HG02759 (cell line): ENCODE measurements at regions not wholly inside any gene's neighbourhood (a gene's known extent, or its start where the extent isn't known, plus 50 kb on each side); places are given as distances from the start of the nearest gene placed in this dataset.
A peak's percentile ranks its signal among the peaks of the same experiment; 100 is the strongest.

Experiments used
- ATAC-seq: cut with Tn5 transposase; IDR thresholded peaks from one replicate; pipeline ENCODE4 v1.9.1; 2021; ENCODE audit warnings: mild to moderate bottlenecking, moderate library complexity; ENCODE audit not compliant: unreplicated experiment

DNA sequence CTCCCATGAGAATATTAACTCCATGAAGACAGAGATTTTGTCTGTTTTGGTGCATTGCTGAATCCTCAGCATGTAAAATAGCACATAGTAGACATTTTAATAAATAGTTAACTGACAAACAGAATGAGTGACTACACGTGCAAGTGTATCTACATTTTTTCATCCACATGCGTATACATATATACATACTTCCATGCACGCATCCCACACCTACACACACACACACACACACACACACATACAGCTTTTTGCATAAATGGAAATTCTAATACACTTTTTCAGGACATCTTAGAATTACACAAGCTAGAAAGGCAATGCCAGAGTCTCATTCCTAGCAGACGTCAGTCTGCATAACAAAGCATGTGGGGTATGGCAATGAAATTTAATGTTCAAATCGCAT is 139.7 kb upstream of the LRFN2 start:
- ATAC-seq, result no peak

DNA sequence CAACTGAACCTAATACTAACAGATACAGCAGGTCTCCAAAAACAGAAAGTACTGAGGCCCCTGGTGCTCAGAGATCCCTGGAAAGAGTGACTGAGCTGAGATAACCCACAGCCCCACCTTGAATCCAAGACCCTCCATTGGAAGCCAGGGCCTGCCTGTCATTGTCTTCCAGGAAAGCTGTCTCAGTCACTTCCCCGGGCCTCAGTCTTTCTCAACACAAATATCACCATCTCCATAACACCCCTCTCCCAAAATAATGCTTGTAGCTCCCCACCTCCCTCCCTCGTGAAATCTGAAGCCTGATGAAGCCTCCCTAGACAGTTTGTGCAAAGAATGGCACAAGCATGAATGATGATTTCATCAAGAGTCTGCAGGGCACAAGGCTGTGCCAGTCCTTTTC is 138.2 kb upstream of the LRFN2 start:
- ATAC-seq, result no peak

DNA sequence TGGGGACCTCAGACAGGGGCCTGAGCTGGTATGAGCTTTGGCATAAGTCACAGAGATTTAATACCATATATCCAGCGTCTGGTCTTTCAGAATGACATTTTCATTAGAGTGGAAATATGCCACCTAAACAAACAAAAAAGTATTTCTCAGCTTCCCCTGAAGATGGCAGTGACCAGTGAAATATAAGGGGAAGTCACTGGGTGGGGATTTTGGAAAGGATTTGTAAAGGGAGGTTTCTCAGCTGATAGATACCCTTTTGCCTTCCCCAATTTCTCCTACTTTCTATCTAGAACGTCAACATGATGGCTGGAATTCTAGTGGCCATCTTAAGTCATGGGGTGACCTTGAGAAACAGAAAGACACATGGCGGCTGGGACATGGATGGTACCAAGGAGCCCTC is 137.7 kb upstream of the LRFN2 start:
- no peak for ATAC-seq

DNA sequence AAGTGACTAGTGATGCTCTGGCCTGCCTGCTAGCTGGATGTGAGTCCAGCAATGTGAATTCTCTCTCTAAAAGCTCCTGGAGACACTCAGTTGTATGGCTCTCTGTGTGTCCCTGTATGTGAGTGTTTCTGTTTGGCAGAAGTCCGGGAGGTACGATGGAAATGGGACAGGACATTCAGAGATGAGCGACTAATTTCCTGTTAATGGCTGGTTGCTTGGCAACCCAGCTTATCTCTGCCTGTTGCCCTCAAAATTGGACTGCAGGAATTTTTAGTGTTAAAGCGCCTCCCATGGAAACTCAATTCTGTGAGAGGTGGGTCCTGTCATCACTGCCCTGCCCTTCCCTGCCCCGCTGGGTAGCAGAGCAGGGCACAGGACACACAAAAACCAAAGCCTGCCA is 136.8 kb upstream of the LRFN2 start:
- no peak for ATAC-seq

DNA sequence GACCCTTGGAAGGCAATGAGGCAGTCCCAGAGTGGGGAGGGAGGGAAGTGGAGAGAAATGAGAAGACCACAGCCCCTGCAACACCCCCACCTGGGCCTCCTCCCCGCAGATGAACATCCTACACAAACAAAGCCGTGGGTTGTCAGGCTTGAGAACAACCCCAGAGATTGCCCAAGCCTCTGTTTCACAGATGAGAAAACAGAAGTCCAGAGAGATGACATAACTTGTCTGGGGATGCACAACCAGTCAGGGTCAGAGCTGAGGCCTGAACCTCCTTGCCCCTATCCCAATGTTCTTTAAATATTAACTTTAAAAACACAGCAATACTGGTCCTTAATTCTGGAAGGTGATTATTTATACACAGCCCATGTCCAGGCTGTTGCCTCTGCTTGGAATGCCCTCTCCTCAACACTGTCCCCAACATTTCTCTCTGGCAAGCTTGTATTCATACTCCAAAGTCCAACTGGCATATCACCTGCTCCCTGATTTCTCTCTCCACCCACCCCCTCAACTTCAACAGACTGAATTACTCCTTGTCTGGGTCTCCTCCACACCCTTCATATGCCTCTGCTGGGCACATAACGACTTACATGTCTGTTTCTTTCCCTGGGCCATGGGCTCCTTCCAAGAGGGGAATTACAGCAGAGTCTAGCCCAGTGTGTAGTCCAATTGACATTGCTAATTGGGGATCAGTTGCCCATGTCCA is 135.5 kb upstream of the LRFN2 start:
- ATAC-seq, result no peak

DNA sequence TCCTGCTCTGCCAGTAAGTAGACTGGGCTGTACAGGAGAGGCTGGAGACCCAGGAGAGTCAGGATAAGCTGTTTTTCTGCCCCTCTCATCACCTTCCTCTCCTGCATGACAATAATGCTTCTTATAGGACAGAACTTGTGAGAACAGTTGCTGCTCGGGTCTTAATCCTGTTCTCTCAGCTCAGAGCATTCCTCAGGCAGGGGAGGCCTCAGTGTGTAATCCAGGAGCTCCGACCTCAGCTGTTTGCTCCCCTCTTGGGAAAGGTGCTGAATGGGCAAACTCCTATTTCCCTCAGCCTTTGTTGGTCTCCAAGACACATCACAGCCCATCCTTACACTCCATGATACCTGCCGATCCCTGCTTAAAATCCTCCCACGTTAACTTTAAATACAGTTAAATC is 134.9 kb upstream of the LRFN2 start:
- no peak for ATAC-seq

DNA sequence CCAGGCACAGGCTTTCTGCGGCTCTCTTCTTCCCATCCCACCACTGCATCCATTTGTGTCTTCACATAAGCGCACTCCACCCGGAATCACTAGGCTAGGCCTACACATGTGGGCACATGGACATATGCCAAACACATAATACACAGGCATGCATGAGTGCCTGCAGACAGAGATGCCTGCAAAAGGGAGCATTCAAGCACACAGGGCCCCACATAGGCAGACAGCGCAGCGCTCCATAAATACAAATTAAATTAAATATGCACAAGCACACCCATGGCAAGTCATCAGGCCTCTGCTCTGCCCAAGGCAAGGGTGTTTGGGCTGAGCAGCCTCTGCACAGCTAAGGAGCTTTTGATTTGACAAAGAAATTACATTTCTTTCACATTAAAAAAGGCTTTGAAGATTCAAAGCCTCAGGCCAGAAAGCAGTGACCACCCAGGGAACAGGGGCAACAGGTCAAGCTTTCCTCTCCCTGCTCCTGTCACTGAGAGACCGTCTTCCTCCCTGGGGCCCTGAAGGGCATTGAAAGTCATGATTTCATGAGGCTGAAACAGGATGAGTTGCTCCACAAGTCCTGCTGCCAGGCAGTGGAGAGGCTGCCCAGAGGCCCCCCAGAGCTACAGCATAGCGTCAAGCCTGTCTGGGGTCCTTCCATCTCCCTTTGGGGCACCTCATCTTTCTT is 134.2 kb upstream of the LRFN2 start:
- ATAC-seq, result no peak

DNA sequence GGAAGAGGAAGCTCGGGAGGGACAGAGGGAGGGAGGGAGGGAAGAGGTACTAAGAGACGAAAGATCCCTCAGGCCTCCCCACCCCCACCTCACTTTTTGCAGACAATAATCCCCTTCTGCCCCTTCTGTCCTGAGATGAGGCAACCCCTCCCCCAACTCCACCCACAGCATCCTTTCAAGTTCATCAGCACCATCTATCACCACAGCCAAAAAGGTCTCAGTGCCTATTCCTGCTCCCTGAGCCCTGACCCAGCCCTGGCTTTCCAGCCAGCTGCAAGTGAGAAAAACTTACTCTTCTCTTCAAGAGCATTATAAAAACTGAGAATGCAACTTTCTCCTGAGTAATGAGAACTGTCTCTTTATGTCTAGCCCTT is 133.2 kb upstream of the LRFN2 start:
- no peak for ATAC-seq

DNA sequence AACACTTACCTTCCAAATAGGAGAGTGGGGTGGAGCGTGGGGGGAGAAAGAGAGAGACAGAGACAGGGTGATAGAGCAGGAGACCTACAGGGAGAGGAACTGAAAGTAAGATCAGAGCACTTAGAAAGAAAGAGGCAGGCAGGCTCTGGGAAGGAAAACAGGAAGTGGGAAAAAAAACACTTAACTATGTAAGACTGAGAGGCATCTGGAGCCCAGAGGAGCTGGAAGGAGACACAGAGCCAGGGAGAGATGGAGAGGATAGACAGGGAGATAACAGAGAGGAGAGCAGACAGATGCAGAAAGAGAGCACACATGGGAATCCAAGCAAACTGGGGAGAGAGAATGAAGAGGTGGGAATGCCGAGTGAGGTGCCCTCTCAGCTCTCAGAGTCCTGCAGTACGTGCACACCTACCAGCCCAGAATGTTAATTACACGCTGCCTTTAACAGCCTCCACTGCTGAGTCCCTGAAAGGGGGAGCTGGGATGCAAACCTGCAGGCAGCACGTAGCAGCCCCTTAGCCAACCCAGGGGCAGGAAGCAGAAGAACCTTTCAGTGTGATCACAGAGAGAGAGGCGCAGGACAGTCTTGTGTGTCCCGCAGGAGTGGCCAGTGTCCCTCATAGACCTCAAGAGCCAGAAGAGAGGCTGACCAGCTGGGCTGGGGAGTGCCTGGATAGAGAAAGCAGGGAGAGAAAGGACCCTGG is 132.7 kb upstream of the LRFN2 start:
- peak; percentile 64 for ATAC-seq

DNA sequence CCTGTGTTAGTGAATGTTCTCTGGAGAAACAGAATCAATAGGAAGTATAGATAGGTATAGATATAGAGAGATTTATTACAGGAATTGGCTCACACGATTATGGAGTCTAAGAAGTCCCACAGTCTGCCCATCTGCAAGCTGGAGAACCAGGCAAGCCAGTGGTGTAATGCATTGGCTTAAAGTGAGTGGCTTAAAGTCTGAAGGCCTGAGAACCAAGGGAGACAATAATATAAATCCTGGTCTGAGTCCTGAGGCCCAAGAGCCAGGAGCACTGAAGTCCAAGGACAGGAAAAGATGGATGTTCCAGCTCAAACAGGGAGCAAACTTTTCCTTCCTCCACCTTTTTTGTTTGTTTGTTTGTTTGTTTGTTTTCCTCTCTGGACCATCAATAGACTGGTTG is 131.2 kb upstream of the LRFN2 start:
- ATAC-seq, result no peak

DNA sequence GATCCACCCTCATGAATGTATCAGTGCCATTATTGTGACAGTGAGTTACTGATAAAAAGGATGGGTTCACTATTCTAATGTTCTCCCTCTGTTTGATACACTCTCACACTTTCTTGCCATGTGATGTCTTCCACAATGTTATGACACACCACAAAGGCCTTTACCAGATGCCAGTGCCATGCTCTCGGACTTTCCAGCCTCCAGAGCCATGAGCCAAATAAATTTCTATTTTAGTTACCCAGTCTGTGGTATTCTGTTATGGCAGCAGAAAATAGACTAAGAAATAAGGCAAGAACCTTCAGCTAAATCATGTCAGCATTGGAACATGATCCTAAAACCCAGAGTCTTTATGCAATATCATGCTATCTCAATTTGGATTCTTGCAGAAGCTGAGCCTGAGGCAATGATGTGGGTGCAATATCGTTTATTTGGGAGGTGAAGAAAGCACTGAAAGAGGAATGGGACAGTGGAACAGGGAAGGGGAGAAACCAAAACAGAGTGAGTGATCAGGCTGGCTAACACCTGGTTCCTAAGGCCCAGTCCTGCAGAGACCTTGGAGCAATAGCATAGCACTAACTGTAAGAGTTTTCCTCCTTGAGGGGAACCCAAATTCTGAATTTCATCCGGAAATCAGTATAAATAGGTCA is 130.4 kb upstream of the LRFN2 start:
- ATAC-seq, result no peak

DNA sequence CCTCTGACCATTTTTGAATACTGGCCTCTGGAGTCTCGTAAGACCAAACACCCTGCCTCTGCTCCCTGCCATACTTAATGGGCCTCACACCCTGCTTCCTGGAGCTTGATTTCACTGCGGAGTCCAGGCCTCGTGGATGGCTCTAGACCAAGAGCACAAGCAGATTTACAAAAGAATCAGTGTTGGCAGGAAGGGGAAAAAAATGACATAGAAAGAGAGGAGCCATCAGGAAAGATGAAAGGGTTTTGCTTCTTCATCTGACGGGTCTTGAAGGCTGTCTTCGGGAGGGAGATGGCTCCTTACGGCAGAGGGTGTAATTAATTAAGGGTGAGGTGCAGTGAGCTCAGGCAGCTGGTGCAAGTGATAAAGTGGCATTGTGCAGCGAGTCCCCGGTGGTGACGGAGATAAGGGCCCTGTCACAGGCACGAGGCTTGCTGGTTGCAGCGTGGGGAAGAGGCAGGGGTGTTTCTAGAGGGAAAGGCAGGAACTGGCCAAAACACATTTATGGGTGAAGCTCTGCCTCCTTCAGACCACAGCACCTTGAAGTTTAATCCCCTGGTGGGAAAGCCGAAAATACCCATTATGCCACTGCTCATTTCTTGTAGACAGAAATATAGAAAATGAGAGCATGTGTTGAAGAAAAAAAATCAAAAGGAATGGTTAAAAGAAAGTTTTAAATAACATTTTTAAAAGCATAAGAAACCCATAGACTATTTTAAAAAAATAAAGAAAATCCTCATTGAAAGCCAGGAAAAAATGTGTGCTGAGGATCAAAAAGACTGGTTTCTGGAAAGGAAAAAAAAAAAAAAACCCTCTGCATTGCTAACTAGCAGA is 128.6 kb upstream of the LRFN2 start:
- no peak for ATAC-seq

DNA sequence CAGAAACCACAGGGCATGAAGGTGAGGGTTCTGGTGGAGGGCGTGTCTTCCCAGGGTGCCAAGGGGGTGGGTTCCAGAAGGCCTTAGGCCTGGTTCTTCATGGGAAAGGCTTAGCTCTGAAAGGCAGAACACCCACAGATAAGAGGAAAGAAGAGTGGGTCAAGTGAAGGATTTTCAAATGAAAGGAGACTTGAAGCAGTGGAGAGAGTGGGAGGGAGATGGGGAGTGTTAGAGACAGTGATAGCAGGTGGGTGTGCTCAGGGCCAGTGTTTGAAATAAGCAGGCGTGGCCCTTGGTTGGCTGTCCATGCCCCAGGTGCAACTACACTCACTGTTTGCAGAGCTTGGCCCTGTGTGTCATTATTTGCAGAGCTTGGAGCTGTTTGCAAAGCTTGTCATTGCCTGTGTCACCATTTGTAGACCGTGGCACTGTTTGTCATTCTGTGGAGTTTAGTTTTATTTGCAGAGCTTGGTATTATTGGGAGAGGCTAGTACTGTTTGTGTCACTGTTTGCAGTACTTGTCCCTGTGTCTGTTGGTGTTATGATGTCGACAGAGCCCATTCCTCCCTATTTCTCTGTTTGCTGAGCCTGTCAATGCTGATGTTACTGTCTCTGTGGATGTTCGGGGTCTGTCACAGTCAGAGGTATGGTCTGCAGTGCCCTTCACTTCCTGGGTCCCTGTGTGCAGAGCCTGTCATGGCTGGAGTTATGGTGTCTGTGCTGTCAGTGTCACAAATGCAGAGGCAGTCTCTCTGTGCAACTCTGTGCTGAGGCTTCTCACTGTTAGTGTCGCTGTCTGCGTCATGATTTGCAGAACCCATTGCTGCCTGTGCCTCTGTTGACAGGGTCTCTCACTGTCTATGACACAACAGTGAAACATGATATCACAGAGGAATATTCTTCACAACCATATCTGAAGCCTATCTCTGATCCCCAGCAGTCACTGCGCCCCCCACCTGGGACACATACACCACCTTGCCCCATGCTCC is 127.7 kb upstream of the LRFN2 start:
- ATAC-seq, result no peak

DNA sequence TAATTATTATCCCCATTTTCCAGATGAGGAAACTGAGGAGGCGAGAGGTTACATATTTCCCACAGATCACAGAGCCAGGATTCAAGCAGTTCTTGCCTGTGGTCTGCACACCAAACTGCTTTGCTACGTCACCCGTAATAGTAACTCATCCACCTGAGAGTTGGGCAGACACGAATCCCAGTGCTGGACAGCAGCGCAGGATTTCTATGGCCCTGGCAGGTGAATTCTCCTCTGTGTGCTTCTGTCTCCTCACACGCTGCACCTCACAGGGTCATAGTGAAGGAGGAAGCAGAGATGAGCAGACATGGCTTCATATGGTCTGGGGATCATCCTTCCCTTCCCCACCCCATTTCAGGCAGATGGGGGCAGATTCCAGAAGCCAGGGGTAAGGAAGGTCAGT is 127.0 kb upstream of the LRFN2 start:
- no peak for ATAC-seq

DNA sequence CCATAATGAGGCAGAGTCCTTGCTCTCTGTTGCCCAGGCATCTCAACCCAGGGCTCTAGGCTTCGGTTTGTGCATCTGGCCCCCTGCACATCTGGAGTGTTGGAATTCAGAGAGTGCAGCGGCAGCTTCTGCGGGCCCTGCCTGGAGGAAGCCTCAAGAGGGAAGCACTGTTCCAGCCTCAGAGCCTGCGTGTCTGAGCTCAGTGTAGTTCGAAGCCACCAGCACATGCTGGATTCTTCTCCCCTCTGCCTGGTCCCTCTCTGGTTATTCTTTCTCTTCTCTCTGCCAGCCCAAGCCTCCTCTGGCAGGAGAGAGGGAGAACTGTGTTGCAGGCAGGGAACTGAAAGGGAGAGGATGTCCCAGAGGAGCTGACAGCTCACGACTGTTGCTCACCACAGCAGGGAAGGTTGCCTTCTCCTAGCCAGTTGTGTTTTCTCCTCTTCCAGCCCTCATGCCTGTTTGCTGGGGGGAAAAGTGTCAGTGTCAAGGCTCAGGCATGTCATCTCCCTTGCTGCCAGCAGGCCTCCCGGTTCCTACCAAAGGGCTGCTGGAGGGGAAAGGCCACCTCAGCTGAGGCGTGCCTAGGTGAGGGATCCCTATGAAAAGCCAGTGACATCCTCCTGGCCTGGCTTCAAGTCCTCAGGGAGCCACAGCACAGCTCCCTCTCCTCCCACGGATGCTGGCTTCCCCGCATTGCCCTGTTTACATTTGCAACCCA is 126.0 kb upstream of the LRFN2 start:
- no peak for ATAC-seq

DNA sequence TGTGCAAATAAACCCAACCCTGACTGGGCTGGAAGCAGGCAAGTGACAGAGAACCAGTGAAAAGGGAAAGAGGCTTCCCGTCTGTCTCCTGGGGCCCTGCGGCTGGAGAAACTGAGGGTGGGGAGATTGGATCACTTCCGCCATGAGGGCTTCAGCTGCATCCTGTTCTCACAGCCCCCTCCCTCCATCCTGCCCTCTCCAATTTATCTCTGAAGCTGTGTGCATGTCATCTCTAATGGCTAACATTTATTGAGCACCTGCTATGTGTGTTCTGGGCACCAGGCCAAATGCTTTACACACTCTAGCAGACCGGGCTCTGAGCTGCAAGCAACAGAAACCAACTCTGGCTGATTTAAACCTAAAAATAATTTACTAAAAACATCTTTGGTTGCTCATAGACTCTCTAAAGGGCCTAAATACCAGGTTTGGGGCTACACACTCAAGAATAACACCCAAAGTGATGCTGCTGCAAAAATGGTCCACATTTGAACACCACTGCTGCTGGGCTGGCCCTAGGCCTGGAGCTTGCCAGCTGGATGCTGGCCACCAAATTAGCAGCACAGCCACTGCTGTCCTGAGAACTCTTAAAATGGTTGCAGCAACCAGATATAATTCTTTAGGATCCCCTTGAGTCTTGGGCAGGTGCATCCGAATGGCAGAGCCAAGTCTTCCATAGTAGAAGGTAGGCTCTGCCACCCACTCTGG is 123.6 kb upstream of the LRFN2 start:
- no peak for ATAC-seq

DNA sequence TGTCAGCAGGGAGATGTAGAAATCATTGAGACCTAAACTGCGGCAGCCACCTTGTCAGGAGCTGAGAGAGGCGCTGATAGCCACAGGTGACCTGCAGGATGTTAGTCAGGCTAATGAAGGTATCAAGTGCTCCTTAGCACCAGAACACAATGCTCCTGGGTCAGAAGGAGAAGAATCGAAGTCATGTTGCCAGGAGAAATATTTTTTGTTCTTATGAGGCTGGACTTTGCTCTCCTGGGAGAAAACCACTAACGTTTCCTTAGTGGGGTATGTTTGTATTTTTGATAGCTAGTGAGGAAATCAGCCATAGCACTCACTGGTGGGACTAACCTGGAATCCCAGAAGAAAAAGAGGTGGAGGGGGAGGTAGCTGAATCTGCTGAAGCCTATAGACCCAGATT is 120.9 kb upstream of the LRFN2 start:
- no peak for ATAC-seq

DNA sequence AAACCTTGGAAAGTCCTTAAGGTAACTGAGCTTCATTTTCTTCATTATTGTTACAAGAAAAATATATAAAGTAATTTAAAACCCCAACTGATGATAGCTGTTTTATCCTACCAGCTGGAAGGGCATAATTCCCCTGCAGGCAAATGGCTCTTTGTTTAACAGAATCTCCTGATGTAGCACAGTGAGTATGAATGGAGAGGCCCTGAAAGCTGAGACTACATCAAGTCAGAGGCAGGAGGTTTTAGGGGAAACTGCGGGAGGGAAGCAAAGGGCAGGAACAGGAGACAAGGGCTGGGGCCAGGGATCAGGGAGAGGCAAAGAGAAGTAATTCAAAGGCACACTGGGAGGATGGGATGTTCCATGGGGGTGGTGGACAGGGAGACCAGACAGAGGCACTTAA is 119.0 kb upstream of the LRFN2 start:
- no peak for ATAC-seq
